Mammary epithelial cell (primary cell): ENCODE measurements at regions not wholly inside any gene's neighbourhood (a gene's known extent, or its start where the extent isn't known, plus 50 kb on each side); places are given as distances from the start of the nearest gene placed in this dataset.

ENCODE experiments used
- CTCF ChIP-seq, 2 donors: IDR thresholded peaks in 1 of 2; conservative IDR thresholded peaks in 1 of 2; 2 replicates each; pipeline ENCODE4 v1.5.1; 2011 to 2012; ENCODE audit warnings: inconsistent platforms in 2 of 2, low read length in 2 of 2, mild to moderate bottlenecking in 2 of 2, control low read depth in 1 of 2, low read depth in 1 of 2; ENCODE audit not compliant: insufficient read depth in 1 of 2; ENCODE audit errors: extremely low read depth in 1 of 2
- EZH2 ChIP-seq: IDR thresholded peaks from 2 replicates; pipeline ENCODE4 v1.6.1; 2012; ENCODE audit warnings: low read length, inconsistent platforms, borderline replicate concordance

GRCh38 chr2:8437228-8437948, 244.5 kb upstream of the ID2 start:
- TF ChIP-seq CTCF (conservative IDR thresholded peaks at IDR 0.05 in 1 of 2, IDR thresholded peaks at IDR 0.05 in 1 of 2; ENCODE audit: extremely low read depth in 1 of 2, insufficient read depth in 1 of 2, low read depth in 1 of 2, low read length in 2 of 2): no peak
- no peak for TF ChIP-seq EZH2
